Fibroblast of the aortic adventitia (primary cell): ENCODE measurements at regions not wholly inside any gene's neighbourhood (a gene's known extent, or its start where the extent isn't known, plus 50 kb on each side); places are given as distances from the start of the nearest gene placed in this dataset.

Experiments
- DNase-seq: peaks from one replicate; pipeline ENCODE4 v3.0.0-alpha.2; 2010; ENCODE audit warnings: low read depth
- H3K4me3 ChIP-seq: 2 replicates; pipeline ENCODE4 v1.5.1; 2011; ENCODE audit warnings: low read depth, mild to moderate bottlenecking, control low read depth, low read length, moderate library complexity
- TF ChIP-seq, protein P1 (sequence below): IDR thresholded peaks from 2 replicates; pipeline ENCODE4 v1.5.1; 2011; ENCODE audit warnings: mild to moderate bottlenecking, low read length, control low read depth, inconsistent platforms; ENCODE audit not compliant: insufficient read depth

DNA sequence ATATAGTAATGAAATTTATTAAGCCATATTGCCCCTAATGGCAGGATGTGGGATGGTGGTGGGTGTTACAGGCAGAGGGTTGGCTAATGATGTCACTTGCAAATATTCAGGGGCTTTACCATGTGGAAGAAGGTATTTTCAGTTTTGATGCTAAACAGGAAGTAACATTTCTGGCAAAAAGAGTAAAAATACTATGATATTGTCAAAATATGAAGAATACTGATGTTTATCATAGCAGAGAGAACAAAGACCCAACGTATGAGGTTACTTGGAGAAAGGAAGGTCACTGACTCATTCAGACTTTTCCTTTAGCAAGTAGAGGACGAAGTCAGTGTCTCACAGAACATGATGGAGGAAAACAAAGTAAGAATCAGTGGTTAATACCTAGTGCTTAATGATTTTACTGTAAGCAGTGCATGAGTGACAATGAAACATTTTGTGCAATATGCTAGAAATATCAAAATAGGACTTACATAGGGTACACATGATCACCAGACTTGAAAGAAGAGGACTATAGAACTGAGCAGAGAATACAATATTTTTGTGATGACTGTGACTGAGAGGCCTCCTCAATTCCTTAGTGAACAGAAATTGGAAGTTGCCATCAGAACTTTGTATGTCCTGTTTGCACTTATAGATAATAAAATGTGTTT is 89.7 kb upstream of the STEAP4 start:
- no peak overlapping the region for H3K4me3 ChIP-seq
- no peak for DNase-seq
- TF ChIP-seq, protein P1, sequence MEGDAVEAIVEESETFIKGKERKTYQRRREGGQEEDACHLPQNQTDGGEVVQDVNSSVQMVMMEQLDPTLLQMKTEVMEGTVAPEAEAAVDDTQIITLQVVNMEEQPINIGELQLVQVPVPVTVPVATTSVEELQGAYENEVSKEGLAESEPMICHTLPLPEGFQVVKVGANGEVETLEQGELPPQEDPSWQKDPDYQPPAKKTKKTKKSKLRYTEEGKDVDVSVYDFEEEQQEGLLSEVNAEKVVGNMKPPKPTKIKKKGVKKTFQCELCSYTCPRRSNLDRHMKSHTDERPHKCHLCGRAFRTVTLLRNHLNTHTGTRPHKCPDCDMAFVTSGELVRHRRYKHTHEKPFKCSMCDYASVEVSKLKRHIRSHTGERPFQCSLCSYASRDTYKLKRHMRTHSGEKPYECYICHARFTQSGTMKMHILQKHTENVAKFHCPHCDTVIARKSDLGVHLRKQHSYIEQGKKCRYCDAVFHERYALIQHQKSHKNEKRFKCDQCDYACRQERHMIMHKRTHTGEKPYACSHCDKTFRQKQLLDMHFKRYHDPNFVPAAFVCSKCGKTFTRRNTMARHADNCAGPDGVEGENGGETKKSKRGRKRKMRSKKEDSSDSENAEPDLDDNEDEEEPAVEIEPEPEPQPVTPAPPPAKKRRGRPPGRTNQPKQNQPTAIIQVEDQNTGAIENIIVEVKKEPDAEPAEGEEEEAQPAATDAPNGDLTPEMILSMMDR = no peak

DNA sequence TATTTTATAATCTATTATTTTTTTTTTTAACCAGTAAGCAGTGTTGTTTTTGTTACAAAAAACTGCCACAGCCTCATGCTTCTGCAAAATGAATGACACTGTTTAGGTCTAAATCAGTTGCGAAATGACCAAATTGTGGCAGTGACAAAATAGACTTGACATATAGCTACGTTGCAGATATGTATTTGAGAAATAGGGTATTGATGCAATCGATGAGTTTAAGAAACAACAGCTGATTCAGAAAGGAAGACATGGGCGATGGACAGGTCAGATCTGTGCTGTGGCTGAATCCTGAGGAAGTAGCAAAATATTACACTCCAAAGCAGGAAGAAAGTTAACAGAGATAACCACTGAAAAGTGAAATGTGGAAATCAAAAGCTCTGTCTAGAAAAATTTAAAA is 89.0 kb upstream of the STEAP4 start:
- no peak overlapping the region for H3K4me3 ChIP-seq
- TF ChIP-seq, protein P1 = no peak
- no peak for DNase-seq

DNA sequence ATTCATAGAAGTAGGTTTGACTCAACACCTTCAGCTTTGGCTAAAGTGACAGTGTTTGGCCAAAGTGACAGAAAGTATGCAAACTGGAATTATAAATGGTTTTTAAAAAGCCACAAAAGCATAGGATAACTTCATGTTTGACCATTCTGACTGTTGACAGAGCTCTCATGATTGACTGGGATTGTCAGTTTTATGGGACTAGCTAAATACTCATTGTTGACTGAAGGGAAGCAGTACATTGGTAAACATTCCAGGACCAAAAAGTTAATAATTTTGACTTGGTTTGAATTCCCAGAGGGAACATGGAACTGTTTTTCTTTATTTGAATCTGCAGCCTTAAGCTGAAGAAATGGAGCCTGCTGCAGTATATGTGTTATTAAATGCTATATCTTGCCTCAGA is 84.6 kb upstream of the STEAP4 start:
- DNase-seq = no peak
- H3K4me3 ChIP-seq = no peak overlapping the region
- TF ChIP-seq, protein P1 = no peak

DNA sequence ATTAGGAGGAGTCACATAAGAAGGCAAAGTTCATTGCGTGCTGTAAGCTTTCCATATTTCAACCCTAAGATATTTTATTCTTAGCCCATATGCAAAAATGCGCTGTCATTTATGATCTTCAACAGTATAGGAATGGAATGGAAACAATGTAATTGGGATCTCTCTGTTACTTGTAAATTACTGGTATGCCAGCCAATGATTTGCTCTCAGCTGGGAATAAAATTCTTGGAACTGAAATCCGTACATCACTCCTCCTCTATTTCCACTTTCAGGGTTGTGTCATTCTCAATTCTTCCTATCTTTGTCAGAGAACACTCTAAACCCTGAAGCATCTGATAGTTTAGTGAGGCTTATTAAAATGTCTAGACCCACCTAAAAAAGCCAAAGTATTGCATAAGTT is 80.7 kb upstream of the STEAP4 start:
- H3K4me3 ChIP-seq = no peak overlapping the region
- DNase-seq = no peak
- TF ChIP-seq, protein P1 = no peak

DNA sequence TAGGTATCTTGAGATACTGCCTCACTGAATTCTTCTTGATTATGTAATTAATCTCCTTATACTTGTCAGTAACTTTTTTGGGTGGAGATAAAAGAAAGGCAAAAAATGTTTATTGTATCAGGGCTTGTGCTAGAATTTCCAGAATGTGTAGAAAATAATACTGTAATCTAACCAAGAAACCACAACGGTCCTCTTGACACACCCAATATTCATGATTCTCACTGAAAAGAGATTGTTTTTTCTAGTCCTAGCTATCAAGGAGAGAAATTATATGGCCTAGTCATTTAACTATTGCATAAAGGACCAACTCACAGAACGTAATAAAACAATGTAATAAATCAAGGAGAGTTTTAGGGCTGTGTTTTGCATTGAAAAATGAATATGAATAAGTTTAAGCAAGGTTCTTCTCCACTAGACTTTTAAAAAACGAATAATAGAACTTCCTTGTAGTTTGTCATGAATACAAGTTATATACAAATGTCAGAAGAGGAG is 80.0 kb upstream of the STEAP4 start:
- TF ChIP-seq, protein P1 = no peak
- DNase-seq = no peak
- H3K4me3 ChIP-seq = no peak overlapping the region

DNA sequence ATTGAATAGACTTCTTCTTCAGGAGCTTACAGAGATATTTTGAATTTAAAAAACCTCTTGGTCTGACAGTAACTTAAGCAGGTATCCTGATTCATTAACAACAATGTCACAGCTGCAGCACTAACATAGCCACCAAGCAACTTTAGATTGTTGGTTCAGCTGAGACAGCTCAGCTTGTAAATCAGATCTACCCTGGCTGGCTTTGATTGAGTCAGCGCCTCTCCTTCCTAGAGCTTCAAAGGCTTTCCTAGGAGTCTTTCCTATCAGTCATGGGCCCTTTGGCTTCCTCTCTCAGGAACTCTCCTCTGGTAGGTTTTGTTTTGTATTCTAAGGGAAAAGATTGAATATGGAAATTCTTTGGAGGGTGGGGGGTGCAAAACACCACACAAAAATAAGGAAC is 70.7 kb upstream of the STEAP4 start:
- no peak overlapping the region for H3K4me3 ChIP-seq
- TF ChIP-seq, protein P1 = no peak
- DNase-seq = no peak

DNA sequence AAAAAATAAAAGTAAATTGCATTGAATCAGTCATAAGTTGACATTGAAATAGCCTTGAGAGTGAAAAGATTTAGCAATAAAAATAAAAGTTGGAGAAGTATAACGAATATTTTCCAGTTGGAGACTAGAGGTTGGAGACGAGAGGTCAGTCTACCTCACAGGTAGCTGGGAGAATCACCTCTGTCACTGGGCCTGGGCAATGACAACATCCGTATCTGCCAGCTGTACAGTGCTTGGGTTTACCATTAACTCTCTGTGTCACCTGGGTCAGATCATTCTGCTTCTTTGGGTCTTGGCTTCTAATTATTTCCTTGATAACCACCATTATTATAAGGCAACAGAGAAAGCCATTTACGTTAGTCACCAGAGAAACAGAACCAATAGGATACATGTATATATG is 62.0 kb upstream of the STEAP4 start:
- DNase-seq = no peak
- H3K4me3 ChIP-seq = no peak overlapping the region
- TF ChIP-seq, protein P1 = no peak
